ENCODE measurements at regions not wholly inside any gene's neighbourhood (a gene's known extent, or its start where the extent isn't known, plus 50 kb on each side); places are given as distances from the start of the nearest gene placed in this dataset.

- no peak for DNase-seq
Observed at GRCh38 chr7:27466703-27467102, 196.0 kb downstream of the HIBADH start.

GRCh38 chr7:27472043-27472442, 190.6 kb downstream of the HIBADH start:
- no peak for DNase-seq

All from NCI-H748 treated with DMSO at 0.1 percent for 48 hours (cell line).